Esophagus squamous epithelium (tissue), 5 donors: ENCODE measurements at regions not wholly inside any gene's neighbourhood (a gene's known extent, or its start where the extent isn't known, plus 50 kb on each side); places are given as distances from the start of the nearest gene placed in this dataset.

Experiments used
- DNase-seq: peaks from one replicate; lab custom pipeline; 2025; lab: John Stamatoyannopoulos, UW
- H3K27ac ChIP-seq, 4 donors: fragments of 200-600 bp; sonication (generic); one replicate each; pipeline ENCODE4 v1.5.1; 2016 to 2019; ENCODE audit warnings: mild to moderate bottlenecking in 1 of 4
- H3K27me3 ChIP-seq, 4 donors: fragments of 200-600 bp; sonication (generic); 1 replicate in 3 of 4; 2 replicates in 1 of 4; pipeline versions ENCODE4 v1.5.1 to v1.6.0; 2017 to 2021; ENCODE audit warnings: antibody characterized with exemption in 1 of 4
- H3K36me3 ChIP-seq, 3 donors: fragments of 200-600 bp; sonication (generic); one replicate each; pipeline ENCODE4 v1.5.1; 2016 to 2019
- H3K4me1 ChIP-seq, 3 donors: fragments of 200-600 bp; sonication (generic); one replicate each; pipeline ENCODE4 v1.5.1; 2017 to 2019
- H3K4me3 ChIP-seq, 4 donors: fragments of 200-600 bp; sonication (generic); 1 replicate in 3 of 4; 2 replicates in 1 of 4; pipeline ENCODE4 v1.5.1; 2016 to 2019; ENCODE audit warnings: mild to moderate bottlenecking in 2 of 4, moderate library complexity in 1 of 4
- H3K9me3 ChIP-seq, 3 donors: fragments of 200-600 bp; sonication (generic); one replicate each; pipeline ENCODE4 v1.5.1; 2016 to 2019
- POLR2A ChIP-seq, 4 donors: fragments of 450-650 bp; IDR thresholded peaks; one replicate each; pipeline ENCODE4 v1.6.1; 2017; ENCODE audit warnings: antibody characterized with exemption in 4 of 4, mild to moderate bottlenecking in 4 of 4, moderate library complexity in 3 of 4
- whole genome bisulfite sequencing, 2 donors: methylation state at CpG; one replicate each; pipeline ENCODE4 v1.1.5; 2018; 5-methylcytosine and 5-hydroxymethylcytosine counted together
- intact Hi-C: fragments of 100-400 bp; cut with DNase I; formaldehyde crosslinking; loops from one replicate; pipeline ENCODE4 v1.15.0; 2022
- TF ChIP-seq, protein P1 (sequence below), 6 experiments: fragments of 450-650 bp in 4 of 6; fragments of 200-600 bp in 2 of 6; sonication (generic) in 2 of 6; IDR thresholded peaks; one replicate each; pipeline ENCODE4 v1.5.1; 2016 to 2019; ENCODE audit warnings: antibody characterized with exemption in 6 of 6, mild to moderate bottlenecking in 4 of 6, moderate library complexity in 4 of 6
- donor health status: DM: yes; HTN: yes; CAD: no.

DNA sequence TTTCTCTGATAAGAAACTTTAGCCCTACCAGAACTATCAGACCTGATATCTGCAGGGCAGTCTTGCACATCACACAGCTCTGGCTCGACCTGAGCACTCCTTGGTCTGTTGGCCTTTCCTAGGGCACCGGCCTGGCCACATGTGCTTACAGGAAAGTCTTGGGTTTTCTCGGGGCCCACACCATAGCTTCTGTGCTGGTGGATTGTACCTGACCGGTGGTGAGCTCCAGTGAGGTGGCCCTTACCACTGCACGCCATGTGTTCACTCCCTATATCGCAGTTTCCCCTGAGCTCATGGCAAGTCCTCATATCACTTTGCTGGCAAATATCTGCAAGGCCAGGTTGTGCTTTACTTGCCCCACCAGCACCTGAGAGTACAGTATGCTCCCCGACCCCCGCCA is 2637.4 kb downstream of the ARAP2 start:
- TF ChIP-seq, protein P1, sequence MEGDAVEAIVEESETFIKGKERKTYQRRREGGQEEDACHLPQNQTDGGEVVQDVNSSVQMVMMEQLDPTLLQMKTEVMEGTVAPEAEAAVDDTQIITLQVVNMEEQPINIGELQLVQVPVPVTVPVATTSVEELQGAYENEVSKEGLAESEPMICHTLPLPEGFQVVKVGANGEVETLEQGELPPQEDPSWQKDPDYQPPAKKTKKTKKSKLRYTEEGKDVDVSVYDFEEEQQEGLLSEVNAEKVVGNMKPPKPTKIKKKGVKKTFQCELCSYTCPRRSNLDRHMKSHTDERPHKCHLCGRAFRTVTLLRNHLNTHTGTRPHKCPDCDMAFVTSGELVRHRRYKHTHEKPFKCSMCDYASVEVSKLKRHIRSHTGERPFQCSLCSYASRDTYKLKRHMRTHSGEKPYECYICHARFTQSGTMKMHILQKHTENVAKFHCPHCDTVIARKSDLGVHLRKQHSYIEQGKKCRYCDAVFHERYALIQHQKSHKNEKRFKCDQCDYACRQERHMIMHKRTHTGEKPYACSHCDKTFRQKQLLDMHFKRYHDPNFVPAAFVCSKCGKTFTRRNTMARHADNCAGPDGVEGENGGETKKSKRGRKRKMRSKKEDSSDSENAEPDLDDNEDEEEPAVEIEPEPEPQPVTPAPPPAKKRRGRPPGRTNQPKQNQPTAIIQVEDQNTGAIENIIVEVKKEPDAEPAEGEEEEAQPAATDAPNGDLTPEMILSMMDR (IDR thresholded peaks at IDR 0.05): no peak
- no peak for TF ChIP-seq POLR2A (IDR thresholded peaks at IDR 0.05)
- no peak for DNase-seq
- Histone ChIP-seq H3K4me1 (no peaks in the 10 kb centered on the region), H3K27me3 (no peaks in the 10 kb centered on the region), H3K9me3 (peaks cover 0 to 14% (median 0%) of the 10 kb centered on the region in 3 donors), H3K36me3 (no peaks in the 10 kb centered on the region), H3K27ac (no peak overlapping the region), H3K4me3 (no peak overlapping the region)
- intact Hi-C loops: no loop called here
- 87% methylated on average over 3 of the region's 8 CpGs; no CpG with 5 or more reads in 1 of the 2 donors for WGBS, 2 donors

DNA sequence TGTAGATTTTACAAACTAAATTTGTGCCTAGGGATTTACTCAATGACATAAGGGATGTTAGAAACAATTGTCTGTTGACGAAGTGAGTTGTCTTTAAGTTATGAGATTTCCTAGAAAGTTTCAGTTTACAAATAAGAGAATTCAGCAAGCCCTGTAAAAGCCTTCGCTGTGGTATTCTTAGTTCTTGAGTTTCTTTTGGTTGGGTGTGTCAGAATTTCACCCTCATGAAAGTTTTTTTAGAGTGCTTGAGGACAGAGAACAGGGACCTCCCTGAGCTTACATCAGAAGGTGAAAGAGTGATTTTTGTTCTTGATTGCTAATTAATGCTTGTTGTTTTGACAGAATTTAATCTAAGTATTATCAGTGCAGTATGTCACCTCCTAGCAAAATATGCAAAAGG is 2628.2 kb downstream of the ARAP2 start:
- H3K4me3 ChIP-seq: no peak overlapping the region
- no peak for TF ChIP-seq POLR2A (IDR thresholded peaks at IDR 0.05)
- TF ChIP-seq, protein P1 (IDR thresholded peaks at IDR 0.05): no peak
- no peak for DNase-seq
- H3K27ac ChIP-seq: no peak overlapping the region
- H3K36me3 ChIP-seq: no peaks in the 10 kb centered on the region
- 65 to 72% methylated on average over 2 of the region's 2 CpGs for WGBS, 2 donors
- intact Hi-C loops: no loop called here
- no peaks in the 10 kb centered on the region for H3K27me3 ChIP-seq
- peaks cover 0 to 6% (median 0%) of the 10 kb centered on the region in 3 donors for H3K9me3 ChIP-seq
- no peaks in the 10 kb centered on the region for H3K4me1 ChIP-seq

DNA sequence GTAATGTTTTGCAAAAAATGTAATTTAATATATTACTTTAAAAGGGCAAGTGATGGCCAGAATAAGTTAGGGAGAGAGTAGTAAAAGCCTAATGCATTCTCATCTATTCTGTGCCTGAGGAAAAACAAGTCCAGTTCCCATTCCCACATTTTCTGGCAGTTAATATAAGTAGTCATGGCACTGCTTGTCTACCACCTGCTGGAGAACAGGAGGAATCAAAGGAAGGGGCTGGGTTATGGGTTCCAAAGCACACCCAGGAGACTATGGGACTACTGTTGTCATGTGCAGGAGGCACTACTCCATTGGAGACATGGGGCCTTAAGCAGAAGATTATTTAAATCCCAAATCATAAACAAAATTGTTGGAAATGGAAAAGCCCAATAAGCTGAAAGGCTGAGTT is 2618.6 kb downstream of the ARAP2 start:
- intact Hi-C loops: no loop called here
- Histone ChIP-seq H3K4me3 (no peak overlapping the region), H3K9me3 (no peaks in the 10 kb centered on the region), H3K4me1 (no peaks in the 10 kb centered on the region), H3K36me3 (no peaks in the 10 kb centered on the region), H3K27me3 (no peaks in the 10 kb centered on the region), H3K27ac (no peak overlapping the region)
- DNase-seq: no peak
- TF ChIP-seq, protein P1 (IDR thresholded peaks at IDR 0.05): no peak
- TF ChIP-seq POLR2A (IDR thresholded peaks at IDR 0.05): no peak

DNA sequence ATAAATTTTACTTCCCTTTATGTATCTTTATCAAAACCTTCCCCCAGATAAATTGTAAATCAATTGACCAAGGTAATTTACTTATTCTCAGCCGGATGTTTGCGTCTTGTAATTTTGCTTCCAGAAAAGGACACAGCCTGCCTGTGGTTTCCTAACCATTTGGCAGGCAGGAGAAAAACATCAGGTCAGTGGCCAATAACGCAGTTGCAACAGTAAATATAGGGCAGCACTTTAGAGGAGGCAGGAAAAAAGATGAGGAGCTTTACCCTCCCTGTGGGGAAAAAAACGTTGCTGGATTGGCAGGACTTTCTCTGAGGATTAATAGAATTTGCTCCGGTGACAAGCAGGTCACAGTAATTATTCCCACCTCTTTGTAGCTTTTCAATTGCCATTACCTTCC is 2618.1 kb downstream of the ARAP2 start:
- TF ChIP-seq, protein P1 (IDR thresholded peaks at IDR 0.05): no peak
- no peak for TF ChIP-seq POLR2A (IDR thresholded peaks at IDR 0.05)
- no peak for DNase-seq
- no peak overlapping the region for H3K4me3 ChIP-seq
- 42 to 53% methylated on average over 5 of the region's 5 CpGs for WGBS, 2 donors
- no peaks in the 10 kb centered on the region for H3K27me3 ChIP-seq
- intact Hi-C loops: no loop called here
- H3K36me3 ChIP-seq: no peaks in the 10 kb centered on the region
- no peaks in the 10 kb centered on the region for H3K4me1 ChIP-seq
- no peak overlapping the region for H3K27ac ChIP-seq
- no peaks in the 10 kb centered on the region for H3K9me3 ChIP-seq

DNA sequence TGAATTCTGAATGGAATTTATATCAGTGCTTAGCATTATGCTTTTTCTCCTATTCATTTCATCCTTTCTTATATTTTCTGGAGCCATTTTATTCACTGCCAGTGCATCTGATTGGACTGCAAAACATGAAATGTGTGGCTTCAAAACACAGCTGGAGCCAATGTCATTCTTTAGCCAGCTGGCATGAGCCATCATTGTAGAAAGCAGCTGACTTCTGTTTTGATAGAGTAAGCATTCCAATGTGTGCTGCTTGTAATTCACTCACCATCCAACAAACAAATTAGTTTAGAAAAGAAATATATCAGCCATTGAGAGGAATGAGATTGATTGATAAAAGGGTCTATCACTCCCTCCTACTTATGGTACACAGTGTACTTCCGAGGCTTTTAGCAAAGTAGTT is 2616.0 kb downstream of the ARAP2 start:
- no peaks in the 10 kb centered on the region for H3K9me3 ChIP-seq
- intact Hi-C loops: no loop called here
- no peak overlapping the region for H3K27ac ChIP-seq
- no peaks in the 10 kb centered on the region for H3K27me3 ChIP-seq
- H3K4me3 ChIP-seq: no peak overlapping the region
- no peak for DNase-seq
- TF ChIP-seq POLR2A (IDR thresholded peaks at IDR 0.05): no peak
- TF ChIP-seq, protein P1 (IDR thresholded peaks at IDR 0.05): no peak
- no peaks in the 10 kb centered on the region for H3K4me1 ChIP-seq
- 67 to 81% methylated on average over 1 of the region's 1 CpG for WGBS, 2 donors
- H3K36me3 ChIP-seq: no peaks in the 10 kb centered on the region
